K562 (cell line): ENCODE measurements at regions not wholly inside any gene's neighbourhood (a gene's known extent, or its start where the extent isn't known, plus 50 kb on each side); places are given as distances from the start of the nearest gene placed in this dataset.
"Not testable (repeated sequence)": the region's sequence is repeated elsewhere in the genome, so short reads cannot be mapped to it uniquely, and the experiment has no call there.

Experiments used
- ATAC-seq: fragments of 200-7000 bp; cut with Tn5 transposase; 3 replicates; pipeline ENCODE4 v1.9.1; 2020; ENCODE audit warnings: moderate library complexity
- BruUV-seq: library from RNA; stranded (reverse); fragments of 400-500 nt; replicated peaks from 2 replicates; lab custom pipeline; 2021; lab: Mats Ljungman, UMichigan
- CTCF ChIA-PET: fragments of 300-600 bp; formaldehyde crosslinking; extraction: SDS; loops from one replicate; lab custom pipeline; 2021; ENCODE audit warnings: low intra/inter-chr PET ratio; lab: Yijun Ruan, JAX
- POLR2A ChIA-PET: fragments of 300-600, 350-650 bp; sonication (Branson Sonifier 250); formaldehyde crosslinking; extraction: SDS; loops from one replicate; lab custom pipeline; 2021; ENCODE audit warnings: antibody characterized with exemption, inconsistent platforms; lab: Yijun Ruan, JAX
- DNase-seq, 4 experiments: peaks; one replicate each; pipeline versions ENCODE4 v3.0.0 to v3.0.0-alpha.2; 2011 to 2018; ENCODE audit warnings: low spot score in 3 of 4, mixed read lengths in 3 of 4; ENCODE audit errors: extremely low read depth in 1 of 4
- FAIRE-seq: peaks from 2 replicates; lab custom pipeline; 2011; peaks lifted over from hg19 to GRCh38; lab: Jason Lieb, UNC
- H2AFZ ChIP-seq: 2 replicates; pipeline ENCODE4 v1.6.0; 2011; ENCODE audit warnings: low read depth, low read length, control low read depth, inconsistent platforms
- H3K27ac ChIP-seq: fragments of 200-600 bp; 3 replicates; pipeline ENCODE4 v1.8.0; 2011; ENCODE audit warnings: low read depth, mild to moderate bottlenecking, control low read depth, inconsistent platforms, low read length, moderate library complexity, mixed read lengths; ENCODE audit errors: extremely low read depth
- H3K27me3 ChIP-seq, 2 experiments: fragments of 300-600 bp in 1 of 2; 2 replicates in 1 of 2; 3 replicates in 1 of 2; pipeline versions ENCODE4 v1.6.0 to v1.8.0; 2011; ENCODE audit warnings: inconsistent platforms in 2 of 2, low read length in 2 of 2, mild to moderate bottlenecking in 1 of 2, mixed read lengths in 1 of 2, moderate library complexity in 1 of 2; ENCODE audit not compliant: control insufficient read depth in 2 of 2, insufficient read depth in 2 of 2
- H3K36me3 ChIP-seq: fragments of 300-600 bp; 3 replicates; pipeline ENCODE4 v1.8.0; 2011; ENCODE audit warnings: mild to moderate bottlenecking, low read length, inconsistent platforms; ENCODE audit not compliant: control insufficient read depth, insufficient read depth
- H3K4me1 ChIP-seq, 2 experiments: fragments of 200-600 bp in 1 of 2; replicated peaks in 1 of 2; 2 replicates in 1 of 2; 3 replicates in 1 of 2; pipeline versions ENCODE4 v1.5.1 to v1.8.0; 2011; ENCODE audit warnings: inconsistent platforms in 2 of 2, low read length in 2 of 2, mild to moderate bottlenecking in 1 of 2, mixed read lengths in 1 of 2, moderate library complexity in 1 of 2; ENCODE audit not compliant: control insufficient read depth in 2 of 2, insufficient read depth in 2 of 2
- H3K4me2 ChIP-seq: 2 replicates; pipeline ENCODE4 v1.6.1; 2011; ENCODE audit warnings: low read length, control low read depth, inconsistent platforms, mixed read lengths; ENCODE audit not compliant: insufficient read depth
- H3K4me3 ChIP-seq: fragments of 200-600 bp; sonication (generic), shearing (Covaris generic); 2 replicates; pipeline ENCODE4 v1.5.1; 2016; ENCODE audit warnings: control low read depth, inconsistent platforms
- H3K79me2 ChIP-seq: fragments of 200-600 bp; 3 replicates; pipeline ENCODE4 v1.8.0; 2011; ENCODE audit warnings: low read length, inconsistent platforms; ENCODE audit not compliant: control insufficient read depth, insufficient read depth
- H3K9ac ChIP-seq, 2 experiments: 2 replicates each; pipeline versions ENCODE4 v1.6.0 to v1.6.1; 2011; ENCODE audit warnings: low read depth in 2 of 2, low read length in 2 of 2, control low read depth in 1 of 2, inconsistent platforms in 1 of 2, mild to moderate bottlenecking in 1 of 2, mixed read lengths in 1 of 2; ENCODE audit not compliant: insufficient read depth in 1 of 2
- H3K9me1 ChIP-seq: one replicate; pipeline ENCODE4 v1.6.0; 2011; ENCODE audit warnings: inconsistent platforms, mild to moderate bottlenecking, low read length, moderate library complexity; ENCODE audit not compliant: control insufficient read depth, insufficient read depth
- H3K9me3 ChIP-seq: replicated peaks from 2 replicates; pipeline ENCODE4 v1.5.1; 2011; ENCODE audit warnings: low read depth, low read length, inconsistent platforms; ENCODE audit not compliant: control insufficient read depth, insufficient read depth
- H4K20me1 ChIP-seq: replicated peaks from 2 replicates; pipeline ENCODE4 v1.6.1; 2011; ENCODE audit warnings: low read length, inconsistent platforms, mixed read lengths; ENCODE audit not compliant: control insufficient read depth, insufficient read depth
- NR2F6 ChIP-seq: fragments of 450-650 bp; formaldehyde crosslinking; IDR thresholded peaks from 2 replicates; pipeline ENCODE4 v1.4.0; 2020; ENCODE audit warnings: mild to moderate bottlenecking
- THAP7 ChIP-seq: fragments of 250-450 bp; sonication (Bioruptor Pico); IDR thresholded peaks from 2 replicates; pipeline ENCODE4 v1.5.0; 2021
- ZNF324 ChIP-seq: fragments of 250-450 bp; sonication (Bioruptor Pico); IDR thresholded peaks from 2 replicates; pipeline ENCODE4 v1.4.0; 2020; ENCODE audit warnings: mild to moderate bottlenecking
- WGBS: fragments of 100-300 bp; shearing (Covaris generic); methylation state at CpG from one replicate; pipeline ENCODE4 v1.1.6; 2016; ENCODE audit warnings: low coverage, mixed read lengths; ENCODE audit not compliant: insufficient coverage; ENCODE audit errors: missing lambda C conversion rate; 5-methylcytosine and 5-hydroxymethylcytosine counted together
- in situ Hi-C: fragments of 300-500 bp; cut with MboI; formaldehyde crosslinking; loops from 4 replicates; pipeline ENCODE4 v1.15.0; 2018; ENCODE audit warnings: inconsistent platforms, mixed read lengths
- intact Hi-C: fragments of 100-400 bp; cut with micrococcal nuclease; formaldehyde crosslinking; loops from 2 replicates; pipeline ENCODE4 v1.14.2; 2022

GRCh38 chrY:12393190-12393589 is 307.8 kb upstream of the USP9Y start:
- Histone ChIP-seq H3K4me2 (no peak overlapping the region), H3K36me3 (no peaks in the 10 kb centered on the region), H3K27me3 (no peaks in the 10 kb centered on the region), H2AFZ (no peak overlapping the region), H3K9ac (no peak overlapping the region), H4K20me1 (no peaks in the 10 kb centered on the region), H3K9me1 (no peaks in the 10 kb centered on the region), H3K79me2 (no peaks in the 10 kb centered on the region), H3K4me3 (no peak overlapping the region), H3K27ac (no peak overlapping the region), H3K9me3 (no peaks in the 10 kb centered on the region), H3K4me1 (no peaks in the 10 kb centered on the region)
- no CpG with 5 or more reads among the region's 8 CpGs for WGBS
- CTCF ChIA-PET, result no interaction called here
- BruUV-seq, result no TSS peak
- ATAC-seq (no peak), FAIRE-seq (no peak), DNase-seq (no peak)
- no peak for TF ChIP-seq NR2F6
- TF ChIP-seq ZNF324 (CRISPR knock-in tag), result no peak
- no peak for TF ChIP-seq THAP7 (CRISPR knock-in tag)
- intact Hi-C loops (no loop called here), in situ Hi-C loops (no loop called here)
- POLR2A ChIA-PET, result no interaction called here

DNA sequence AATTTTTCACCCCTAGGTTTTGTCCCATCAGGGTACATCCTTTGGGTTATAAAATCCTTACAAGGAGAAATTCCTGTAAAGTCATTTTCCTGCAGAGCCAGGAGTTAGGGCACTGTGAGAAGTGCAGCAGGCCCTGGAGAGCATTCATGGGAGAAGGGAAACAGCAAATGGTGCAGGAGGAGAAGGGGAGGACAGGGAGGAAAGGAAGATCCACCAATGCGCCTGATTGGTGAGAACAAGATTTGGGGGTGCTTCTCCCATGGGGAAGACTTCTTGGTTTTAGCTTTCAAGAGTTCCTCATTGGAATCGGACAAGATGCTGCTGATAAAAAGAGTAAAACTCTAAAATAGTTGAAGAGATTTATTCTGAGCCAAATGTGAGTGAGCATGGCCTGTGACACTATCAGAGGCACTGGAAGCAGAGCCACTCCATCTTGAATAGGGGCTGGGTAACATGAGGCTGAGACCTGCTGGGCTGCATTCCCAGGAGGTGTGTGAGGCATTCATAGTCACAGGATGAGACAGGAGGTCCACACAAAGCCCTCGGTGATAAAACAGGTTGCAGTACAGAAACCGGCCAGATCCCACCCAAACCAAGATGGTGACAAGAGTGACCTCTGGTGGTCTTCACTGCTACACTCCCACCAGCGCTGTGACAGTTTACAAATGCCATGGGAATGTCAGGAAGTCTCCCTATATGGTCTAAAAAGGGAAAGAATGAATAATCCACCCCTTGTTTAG is 305.5 kb upstream of the USP9Y start:
- H3K36me3 ChIP-seq, H3K27ac ChIP-seq, FAIRE-seq, BruUV-seq, DNase-seq, H3K4me3 ChIP-seq, H3K9me1 ChIP-seq, H3K79me2 ChIP-seq, in situ Hi-C loops, ATAC-seq, H3K4me2 ChIP-seq, H3K9ac ChIP-seq, H2AFZ ChIP-seq, POLR2A ChIA-PET, CTCF ChIA-PET, H3K9me3 ChIP-seq, H4K20me1 ChIP-seq, H3K4me1 ChIP-seq, intact Hi-C loops, H3K27me3 ChIP-seq: not testable (repeated sequence)
- no CpG with 5 or more reads among the region's 5 CpGs for WGBS
